Liver (tissue), 8 donors: ENCODE measurements at regions not wholly inside any gene's neighbourhood (a gene's known extent, or its start where the extent isn't known, plus 50 kb on each side); places are given as distances from the start of the nearest gene placed in this dataset.
A peak's percentile ranks its signal among the peaks of the same experiment; 100 is the strongest.

Source experiments
- DNase-seq: peaks from one replicate; pipeline ENCODE4 v3.0.0-alpha.2; 2017; ENCODE audit warnings: low spot score
- H3K27ac ChIP-seq, 2 donors: one replicate each; pipeline ENCODE4 v1.7.0; 2013; ENCODE audit warnings: inconsistent platforms in 2 of 2, low read length in 2 of 2, control low read depth in 1 of 2, low read depth in 1 of 2, mild to moderate bottlenecking in 1 of 2
- H3K27me3 ChIP-seq, 4 donors: one replicate each; pipeline versions ENCODE4 v1.6.1 to v1.7.0; 2013; ENCODE audit warnings: low read length in 3 of 4, inconsistent platforms in 1 of 4, mild to moderate bottlenecking in 1 of 4, moderate library complexity in 1 of 4; ENCODE audit not compliant: control insufficient read depth in 4 of 4, insufficient read depth in 4 of 4
- H3K36me3 ChIP-seq, 4 donors: one replicate each; pipeline versions ENCODE4 v1.6.1 to v1.7.0; 2013; ENCODE audit warnings: low read length in 3 of 4, mild to moderate bottlenecking in 3 of 4, low read depth in 1 of 4, moderate library complexity in 1 of 4; ENCODE audit not compliant: control insufficient read depth in 4 of 4, insufficient read depth in 3 of 4
- H3K4me1 ChIP-seq, 4 donors: one replicate each; pipeline versions ENCODE4 v1.6.1 to v1.7.0; 2013; ENCODE audit warnings: low read length in 3 of 4, mild to moderate bottlenecking in 3 of 4, moderate library complexity in 1 of 4; ENCODE audit not compliant: control insufficient read depth in 4 of 4, insufficient read depth in 4 of 4
- H3K4me3 ChIP-seq, 3 donors: one replicate each; pipeline versions ENCODE4 v1.6.1 to v1.7.0; 2013; ENCODE audit warnings: low read length in 3 of 3, control low read depth in 1 of 3, low read depth in 1 of 3, mild to moderate bottlenecking in 1 of 3
- H3K9ac ChIP-seq, 2 donors: one replicate each; pipeline ENCODE4 v1.7.0; 2013; ENCODE audit warnings: low read length in 2 of 2, mild to moderate bottlenecking in 2 of 2, moderate library complexity in 2 of 2, control low read depth in 1 of 2, low read depth in 1 of 2
- H3K9me3 ChIP-seq, 4 donors: one replicate each; pipeline versions ENCODE4 v1.6.1 to v1.7.0; 2013; ENCODE audit warnings: low read length in 3 of 4; ENCODE audit not compliant: control insufficient read depth in 4 of 4
- EGR1 ChIP-seq, 2 donors: IDR thresholded peaks; 2 replicates each; pipeline ENCODE4 v1.6.1; 2016 to 2018; ENCODE audit warnings: antibody characterized with exemption in 2 of 2, low read depth in 2 of 2
- FOXA1 ChIP-seq: IDR thresholded peaks from 2 replicates; pipeline ENCODE4 v1.6.1; 2016; ENCODE audit warnings: antibody characterized with exemption
- FOXA2 ChIP-seq: IDR thresholded peaks from 2 replicates; pipeline ENCODE4 v1.6.1; 2016; ENCODE audit warnings: antibody characterized with exemption
- HNF4A ChIP-seq, 2 donors: conservative IDR thresholded peaks; 2 replicates each; pipeline ENCODE4 v1.6.1; 2016; ENCODE audit warnings: antibody characterized with exemption in 2 of 2, mild to moderate bottlenecking in 2 of 2
- NR2F2 ChIP-seq: IDR thresholded peaks from 2 replicates; pipeline ENCODE4 v1.6.1; 2016; ENCODE audit warnings: antibody characterized with exemption
- RAD21 ChIP-seq, 2 donors: IDR thresholded peaks; 2 replicates each; pipeline ENCODE4 v1.6.1; 2016; ENCODE audit warnings: antibody characterized with exemption in 2 of 2, mild to moderate bottlenecking in 2 of 2
- RXRA ChIP-seq, 2 donors: IDR thresholded peaks; 2 replicates each; pipeline ENCODE4 v1.6.1; 2017 to 2018; ENCODE audit warnings: antibody characterized with exemption in 2 of 2, mild to moderate bottlenecking in 1 of 2
- TAF1 ChIP-seq: conservative IDR thresholded peaks from 2 replicates; pipeline ENCODE4 v1.6.1; 2016; ENCODE audit warnings: antibody characterized with exemption, mild to moderate bottlenecking
- YY1 ChIP-seq: IDR thresholded peaks from 2 replicates; pipeline ENCODE4 v1.6.1; 2016; ENCODE audit warnings: antibody characterized with exemption, mild to moderate bottlenecking
- WGBS: extraction: QIAGEN DNeasy Blood & Tissue Kit; methylation state at CpG from one replicate; pipeline ENCODE4 v1.1.7; 2013; 5-methylcytosine and 5-hydroxymethylcytosine counted together
- TF ChIP-seq, protein P1 (sequence below): fragments of 150-350 bp; IDR thresholded peaks from 2 replicates; pipeline ENCODE4 v1.5.1; 2017; ENCODE audit warnings: improper control_type of control experiment, low read depth, low read length; ENCODE audit not compliant: missing input control
- TF ChIP-seq, protein P2 (sequence below): IDR thresholded peaks from 2 replicates; pipeline ENCODE4 v1.6.1; 2016; ENCODE audit warnings: antibody characterized with exemption, mild to moderate bottlenecking
- donor health status: healthy.
- donor health status: healthy.
- donor health status: healthy.
- donor health status: healthy.
- donor health status: healthy.

GRCh38 chr4:19375931-19376330 lies 875.8 kb upstream of the SLIT2 start:
- Histone ChIP-seq H3K4me3 (no peak overlapping the region), H3K9me3 (no peaks in the 10 kb centered on the region), H3K27me3 (peaks cover 0 to 2% (median 0%) of the 10 kb centered on the region in 4 donors), H3K9ac (no peak overlapping the region), H3K36me3 (no peaks in the 10 kb centered on the region), H3K27ac (no peak overlapping the region), H3K4me1 (no peaks in the 10 kb centered on the region)
- no peak for TF ChIP-seq TAF1
- no peak for TF ChIP-seq YY1
- TF ChIP-seq, protein P1, sequence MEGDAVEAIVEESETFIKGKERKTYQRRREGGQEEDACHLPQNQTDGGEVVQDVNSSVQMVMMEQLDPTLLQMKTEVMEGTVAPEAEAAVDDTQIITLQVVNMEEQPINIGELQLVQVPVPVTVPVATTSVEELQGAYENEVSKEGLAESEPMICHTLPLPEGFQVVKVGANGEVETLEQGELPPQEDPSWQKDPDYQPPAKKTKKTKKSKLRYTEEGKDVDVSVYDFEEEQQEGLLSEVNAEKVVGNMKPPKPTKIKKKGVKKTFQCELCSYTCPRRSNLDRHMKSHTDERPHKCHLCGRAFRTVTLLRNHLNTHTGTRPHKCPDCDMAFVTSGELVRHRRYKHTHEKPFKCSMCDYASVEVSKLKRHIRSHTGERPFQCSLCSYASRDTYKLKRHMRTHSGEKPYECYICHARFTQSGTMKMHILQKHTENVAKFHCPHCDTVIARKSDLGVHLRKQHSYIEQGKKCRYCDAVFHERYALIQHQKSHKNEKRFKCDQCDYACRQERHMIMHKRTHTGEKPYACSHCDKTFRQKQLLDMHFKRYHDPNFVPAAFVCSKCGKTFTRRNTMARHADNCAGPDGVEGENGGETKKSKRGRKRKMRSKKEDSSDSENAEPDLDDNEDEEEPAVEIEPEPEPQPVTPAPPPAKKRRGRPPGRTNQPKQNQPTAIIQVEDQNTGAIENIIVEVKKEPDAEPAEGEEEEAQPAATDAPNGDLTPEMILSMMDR: no peak
- no peak for TF ChIP-seq RXRA (IDR thresholded peaks at IDR 0.05)
- TF ChIP-seq, protein P2, sequence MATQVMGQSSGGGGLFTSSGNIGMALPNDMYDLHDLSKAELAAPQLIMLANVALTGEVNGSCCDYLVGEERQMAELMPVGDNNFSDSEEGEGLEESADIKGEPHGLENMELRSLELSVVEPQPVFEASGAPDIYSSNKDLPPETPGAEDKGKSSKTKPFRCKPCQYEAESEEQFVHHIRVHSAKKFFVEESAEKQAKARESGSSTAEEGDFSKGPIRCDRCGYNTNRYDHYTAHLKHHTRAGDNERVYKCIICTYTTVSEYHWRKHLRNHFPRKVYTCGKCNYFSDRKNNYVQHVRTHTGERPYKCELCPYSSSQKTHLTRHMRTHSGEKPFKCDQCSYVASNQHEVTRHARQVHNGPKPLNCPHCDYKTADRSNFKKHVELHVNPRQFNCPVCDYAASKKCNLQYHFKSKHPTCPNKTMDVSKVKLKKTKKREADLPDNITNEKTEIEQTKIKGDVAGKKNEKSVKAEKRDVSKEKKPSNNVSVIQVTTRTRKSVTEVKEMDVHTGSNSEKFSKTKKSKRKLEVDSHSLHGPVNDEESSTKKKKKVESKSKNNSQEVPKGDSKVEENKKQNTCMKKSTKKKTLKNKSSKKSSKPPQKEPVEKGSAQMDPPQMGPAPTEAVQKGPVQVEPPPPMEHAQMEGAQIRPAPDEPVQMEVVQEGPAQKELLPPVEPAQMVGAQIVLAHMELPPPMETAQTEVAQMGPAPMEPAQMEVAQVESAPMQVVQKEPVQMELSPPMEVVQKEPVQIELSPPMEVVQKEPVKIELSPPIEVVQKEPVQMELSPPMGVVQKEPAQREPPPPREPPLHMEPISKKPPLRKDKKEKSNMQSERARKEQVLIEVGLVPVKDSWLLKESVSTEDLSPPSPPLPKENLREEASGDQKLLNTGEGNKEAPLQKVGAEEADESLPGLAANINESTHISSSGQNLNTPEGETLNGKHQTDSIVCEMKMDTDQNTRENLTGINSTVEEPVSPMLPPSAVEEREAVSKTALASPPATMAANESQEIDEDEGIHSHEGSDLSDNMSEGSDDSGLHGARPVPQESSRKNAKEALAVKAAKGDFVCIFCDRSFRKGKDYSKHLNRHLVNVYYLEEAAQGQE: no peak
- DNase-seq: no peak
- 71% methylated on average over 2 of the region's 2 CpGs for WGBS

GRCh38 chr4:19375136-19375804 lies 876.4 kb upstream of the SLIT2 start:
- Histone ChIP-seq H3K4me3 (no peak overlapping the region), H3K27ac (no peak overlapping the region), H3K36me3 (no peaks in the 10 kb centered on the region), H3K9ac (no peak overlapping the region), H3K4me1 (no peaks in the 10 kb centered on the region), H3K27me3 (peaks cover 0 to 2% (median 0%) of the 10 kb centered on the region in 4 donors), H3K9me3 (no peaks in the 10 kb centered on the region)
- TF ChIP-seq, protein P1: no peak
- TF ChIP-seq, protein P2: no peak
- TF ChIP-seq NR2F2 (peak; percentile 91), HNF4A (conservative IDR thresholded peaks at IDR 0.05) (no peak), RXRA (IDR thresholded peaks at IDR 0.05) (no peak), EGR1 (IDR thresholded peaks at IDR 0.05; ENCODE audit: low read depth in 2 of 2) (no peak), RAD21 (IDR thresholded peaks at IDR 0.05) (no peak), FOXA2 (no peak), FOXA1 (no peak)
- no peak for DNase-seq
- WGBS: 67% methylated on average over 4 of the region's 4 CpGs
